ENCODE measurements at regions not wholly inside any gene's neighbourhood (a gene's known extent, or its start where the extent isn't known, plus 50 kb on each side); places are given as distances from the start of the nearest gene placed in this dataset.
"Not testable (repeated sequence)": the region's sequence is repeated elsewhere in the genome, so short reads cannot be mapped to it uniquely, and the experiment has no call there.

GRCh38 chr3:150327678-150328653 lies 80.1 kb upstream of the TSC22D2 start:
- DNase-seq: no peak

- peak; percentile 62 for DNase-seq
Observed at GRCh38 chr3:150324788-150325187, 83.3 kb upstream of the TSC22D2 start.

- no peak for DNase-seq
Observed at GRCh38 chr3:150324245-150324644, 83.9 kb upstream of the TSC22D2 start.

- DNase-seq: no peak
Observed at GRCh38 chr3:150323770-150324169, 84.3 kb upstream of the TSC22D2 start.

- DNase-seq: not testable (repeated sequence)
Observed at GRCh38 chr3:150323091-150323490, 85.0 kb upstream of the TSC22D2 start.

GRCh38 chr3:150320971-150321370 lies 87.1 kb upstream of the TSC22D2 start:
- DNase-seq: not testable (repeated sequence)

- no peak for DNase-seq
Observed at GRCh38 chr3:150319900-150320299, 88.2 kb upstream of the TSC22D2 start.

GRCh38 chr3:150317469-150317868 lies 90.6 kb upstream of the TSC22D2 start:
- DNase-seq: no peak

GRCh38 chr3:150315721-150316120 lies 92.4 kb upstream of the TSC22D2 start:
- no peak for DNase-seq

- DNase-seq: peak; percentile 93
Observed at GRCh38 chr3:150314248-150315004, 93.7 kb upstream of the TSC22D2 start.

GRCh38 chr3:150312018-150312657 lies 96.0 kb upstream of the TSC22D2 start:
- peak; percentile 25 for DNase-seq

GRCh38 chr3:150311156-150311555 lies 96.9 kb upstream of the TSC22D2 start:
- no peak for DNase-seq

- DNase-seq: no peak
Observed at GRCh38 chr3:150309557-150309956, 98.5 kb upstream of the TSC22D2 start.

GRCh38 chr3:150309257-150309542 lies 98.9 kb upstream of the TSC22D2 start:
- DNase-seq: no peak

GRCh38 chr3:150308481-150309256 lies 99.4 kb upstream of the TSC22D2 start:
- no peak for DNase-seq

GRCh38 chr3:150308037-150308319 lies 100.1 kb upstream of the TSC22D2 start:
- no peak for DNase-seq

- no peak for DNase-seq
Observed at GRCh38 chr3:150307311-150308036, 100.6 kb upstream of the TSC22D2 start.

- no peak for DNase-seq
Observed at GRCh38 chr3:150306906-150307305, 101.2 kb upstream of the TSC22D2 start.

GRCh38 chr3:150306083-150306482 lies 102.0 kb upstream of the TSC22D2 start:
- DNase-seq: no peak

- DNase-seq: peak; percentile 50
Observed at GRCh38 chr3:150303768-150304167, 104.3 kb upstream of the TSC22D2 start.

GRCh38 chr3:150302246-150302645 lies 105.9 kb upstream of the TSC22D2 start:
- no peak for DNase-seq

- DNase-seq: no peak
Observed at GRCh38 chr3:150300852-150301517, 107.1 kb upstream of the TSC22D2 start.

Measured in hematopoietic multipotent progenitor cell treated with erythropoietin and hydrocortisone succinate and interleukin-3 and kit ligand, for 8 days (in vitro differentiated cells).